ENCODE measurements at regions not wholly inside any gene's neighbourhood (a gene's known extent, or its start where the extent isn't known, plus 50 kb on each side); places are given as distances from the start of the nearest gene placed in this dataset.

- Histone ChIP-seq H3K4me1 (ENCODE audit: control insufficient read depth in 5 of 5, insufficient read depth in 5 of 5, low read length in 5 of 5) (no peaks in the 10 kb centered on the region), H3K27me3 (ENCODE audit: control insufficient read depth in 3 of 3, insufficient read depth in 3 of 3, low read length in 2 of 3) (no peaks in the 10 kb centered on the region), H3K9me3 (ENCODE audit: control insufficient read depth in 4 of 4, insufficient read depth in 3 of 4, low read length in 3 of 4) (peaks cover 0 to 6% (median 1%) of the 10 kb centered on the region in 4 donors), H3K9ac (ENCODE audit: insufficient read depth in 1 of 2, low read length in 2 of 2) (no peak overlapping the region), H3K36me3 (ENCODE audit: control insufficient read depth in 4 of 4, insufficient read depth in 4 of 4, low read length in 4 of 4) (no peaks in the 10 kb centered on the region), H3K27ac (ENCODE audit: low read depth in 1 of 2, low read length in 1 of 2) (no peak overlapping the region), H3K4me3 (no peak overlapping the region)
- WGBS, 2 donors = 84 to 93% methylated on average over 1 of the region's 1 CpG
- no peak for DNase-seq
- no peak for TF ChIP-seq CTCF (IDR thresholded peaks at IDR 0.05; ENCODE audit: control extremely low read depth, extremely low read depth)
- ATAC-seq (ENCODE audit: insufficient read depth, low FRiP score) = no peak
These were observed 1202.6 kb downstream of the EPHA7 start for GRCh38 chr6:92216717-92217116.

GRCh38 chr6:92201618-92202017 lies 1217.7 kb downstream of the EPHA7 start:
- Histone ChIP-seq H3K36me3 (ENCODE audit: control insufficient read depth in 4 of 4, insufficient read depth in 4 of 4, low read length in 4 of 4) (no peaks in the 10 kb centered on the region), H3K4me1 (ENCODE audit: control insufficient read depth in 5 of 5, insufficient read depth in 5 of 5, low read length in 5 of 5) (no peaks in the 10 kb centered on the region), H3K9me3 (ENCODE audit: control insufficient read depth in 4 of 4, insufficient read depth in 3 of 4, low read length in 3 of 4) (peaks cover 0 to 2% (median 0%) of the 10 kb centered on the region in 4 donors), H3K27me3 (ENCODE audit: control insufficient read depth in 3 of 3, insufficient read depth in 3 of 3, low read length in 2 of 3) (no peaks in the 10 kb centered on the region), H3K9ac (ENCODE audit: insufficient read depth in 1 of 2, low read length in 2 of 2) (no peak overlapping the region), H3K4me3 (no peak overlapping the region), H3K27ac (ENCODE audit: low read depth in 1 of 2, low read length in 1 of 2) (no peak overlapping the region)
- TF ChIP-seq CTCF (IDR thresholded peaks at IDR 0.05; ENCODE audit: control extremely low read depth, extremely low read depth) = no peak
- ATAC-seq (ENCODE audit: insufficient read depth, low FRiP score) (no peak), DNase-seq (no peak)

GRCh38 chr6:92196325-92196724 lies 1223.0 kb downstream of the EPHA7 start:
- H3K4me1 ChIP-seq (ENCODE audit: control insufficient read depth in 5 of 5, insufficient read depth in 5 of 5, low read length in 5 of 5) = no peaks in the 10 kb centered on the region
- ATAC-seq (ENCODE audit: insufficient read depth, low FRiP score) (no peak), DNase-seq (no peak)
- no peak for TF ChIP-seq CTCF (IDR thresholded peaks at IDR 0.05; ENCODE audit: control extremely low read depth, extremely low read depth)
- H3K27me3 ChIP-seq (ENCODE audit: control insufficient read depth in 3 of 3, insufficient read depth in 3 of 3, low read length in 2 of 3) = no peaks in the 10 kb centered on the region
- 39 to 48% methylated on average over 2 of the region's 2 CpGs for WGBS, 2 donors
- no peaks in the 10 kb centered on the region for H3K36me3 ChIP-seq (ENCODE audit: control insufficient read depth in 4 of 4, insufficient read depth in 4 of 4, low read length in 4 of 4)
- no peak overlapping the region for H3K4me3 ChIP-seq
- no peak overlapping the region for H3K27ac ChIP-seq (ENCODE audit: low read depth in 1 of 2, low read length in 1 of 2)
- H3K9me3 ChIP-seq (ENCODE audit: control insufficient read depth in 4 of 4, insufficient read depth in 3 of 4, low read length in 3 of 4) = peaks cover 0 to 2% (median 0%) of the 10 kb centered on the region in 4 donors
- H3K9ac ChIP-seq (ENCODE audit: insufficient read depth in 1 of 2, low read length in 2 of 2) = no peak overlapping the region

DNA sequence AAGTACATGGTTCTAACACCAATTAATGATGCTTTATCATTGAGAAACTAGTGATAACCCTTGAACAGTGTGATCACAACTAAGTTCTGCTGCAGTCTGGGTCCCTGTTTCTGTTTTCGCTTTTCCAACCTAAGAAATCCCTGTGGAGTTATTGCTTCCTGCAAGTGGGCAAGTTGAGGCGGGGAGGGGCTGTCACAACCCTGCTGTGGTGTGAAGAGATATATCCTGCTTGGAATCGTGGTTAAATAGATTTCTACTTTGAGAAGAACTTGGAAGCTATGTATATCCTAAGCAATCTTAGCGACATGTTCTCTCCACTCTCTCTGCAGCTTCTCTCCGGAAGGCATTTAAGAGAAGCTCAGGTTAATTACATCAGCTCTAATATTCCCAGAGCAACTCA lies 1223.6 kb downstream of the EPHA7 start:
- no peak for ATAC-seq (ENCODE audit: insufficient read depth, low FRiP score)
- Histone ChIP-seq H3K27me3 (ENCODE audit: control insufficient read depth in 3 of 3, insufficient read depth in 3 of 3, low read length in 2 of 3) (no peaks in the 10 kb centered on the region), H3K27ac (ENCODE audit: low read depth in 1 of 2, low read length in 1 of 2) (no peak overlapping the region), H3K4me3 (no peak overlapping the region), H3K9me3 (ENCODE audit: control insufficient read depth in 4 of 4, insufficient read depth in 3 of 4, low read length in 3 of 4) (peaks cover 0 to 2% (median 0%) of the 10 kb centered on the region in 4 donors), H3K4me1 (ENCODE audit: control insufficient read depth in 5 of 5, insufficient read depth in 5 of 5, low read length in 5 of 5) (no peaks in the 10 kb centered on the region), H3K9ac (ENCODE audit: insufficient read depth in 1 of 2, low read length in 2 of 2) (no peak overlapping the region), H3K36me3 (ENCODE audit: control insufficient read depth in 4 of 4, insufficient read depth in 4 of 4, low read length in 4 of 4) (no peaks in the 10 kb centered on the region)
- WGBS, 2 donors = 62 to 81% methylated on average over 5 of the region's 5 CpGs
- TF ChIP-seq CTCF (IDR thresholded peaks at IDR 0.05; ENCODE audit: control extremely low read depth, extremely low read depth) = no peak
- no peak for DNase-seq

Data from lung (tissue), 11 donors.